Hypothalamus (tissue), 51 donors: ENCODE measurements at regions not wholly inside any gene's neighbourhood (a gene's known extent, or its start where the extent isn't known, plus 50 kb on each side); places are given as distances from the start of the nearest gene placed in this dataset.
"Not testable (repeated sequence)": the region's sequence is repeated elsewhere in the genome, so short reads cannot be mapped to it uniquely, and the experiment has no call there.

ENCODE experiments used
- DNase-seq, 51 donors: peaks; one replicate each; lab custom pipeline; 2025; lab: John Stamatoyannopoulos, UW

DNA sequence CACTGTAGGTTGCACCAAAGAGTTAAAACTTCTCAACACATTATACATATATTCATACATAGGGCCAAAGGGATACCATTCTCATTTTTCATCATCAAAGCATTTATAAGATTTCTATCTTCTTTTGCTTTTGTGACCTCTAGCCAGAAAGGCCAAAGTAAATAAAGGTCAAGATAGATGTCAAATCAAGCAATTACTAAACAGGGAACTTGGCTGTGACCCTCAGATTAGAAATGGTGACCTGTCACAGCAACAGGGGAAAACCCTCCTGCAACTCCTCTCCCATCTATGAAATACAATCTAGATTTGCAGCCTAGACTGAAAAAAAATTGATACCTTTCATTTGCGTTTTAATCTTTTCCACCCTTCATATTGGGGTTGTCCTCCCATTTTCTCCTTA, 225.6 kb upstream of the FAM241A start:
- DNase-seq = no peak

DNA sequence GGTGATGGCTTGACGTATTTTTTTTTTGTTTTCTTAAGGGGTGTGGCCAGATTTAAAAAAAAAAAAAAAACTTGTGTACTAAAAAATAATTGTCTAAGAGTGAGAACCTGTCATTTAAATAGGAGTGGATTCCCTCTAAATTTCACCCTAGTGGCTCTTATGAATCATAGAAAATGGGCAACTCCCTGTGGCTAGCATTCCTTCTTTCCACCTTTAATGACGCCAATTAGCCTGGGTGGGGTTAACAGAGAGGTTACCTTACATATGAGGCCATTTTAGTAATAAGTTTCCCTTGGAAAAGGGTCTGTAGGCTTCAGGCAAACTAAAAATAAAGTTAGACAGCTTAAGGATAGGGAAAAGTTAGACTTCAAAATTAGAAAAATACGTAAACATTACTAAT, 223.5 kb upstream of the FAM241A start:
- DNase-seq = no peak

DNA sequence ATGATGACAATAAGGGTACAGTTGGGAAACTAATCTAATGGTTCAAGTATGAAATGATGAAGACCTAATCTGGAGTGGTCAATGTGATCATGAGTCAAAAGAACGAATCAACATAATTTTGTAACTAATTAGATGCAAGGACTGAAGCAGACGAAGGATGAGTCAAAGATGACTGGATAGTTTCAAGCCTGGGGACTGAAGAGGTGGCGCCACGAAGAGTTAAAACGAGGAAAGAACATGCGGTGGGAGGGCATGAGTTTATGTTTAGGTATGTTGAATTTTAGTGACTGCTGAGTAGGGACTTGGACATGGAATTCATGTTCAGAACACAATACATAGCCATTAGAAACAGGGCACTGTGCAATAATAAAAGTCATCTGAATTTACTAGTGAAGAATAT, 221.5 kb upstream of the FAM241A start:
- DNase-seq = no peak

DNA sequence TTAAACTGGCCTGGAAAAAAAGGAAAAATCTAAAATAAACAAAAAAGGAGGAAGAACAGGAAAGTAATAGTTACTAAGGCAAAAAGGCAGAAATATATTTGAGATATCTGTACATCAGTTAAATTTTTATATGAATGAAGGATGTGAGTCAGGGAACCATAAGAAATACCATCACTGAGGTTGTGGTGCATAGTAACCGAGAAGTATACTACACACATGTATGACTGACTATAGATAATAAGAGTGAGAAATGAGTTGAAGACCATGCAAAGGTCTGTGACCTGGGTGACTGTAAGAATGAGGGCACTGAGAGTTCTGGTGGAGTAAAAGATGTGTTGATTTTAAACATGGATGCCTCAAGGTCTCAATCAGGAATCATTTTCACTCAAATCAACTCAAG, 220.6 kb upstream of the FAM241A start:
- no peak for DNase-seq

DNA sequence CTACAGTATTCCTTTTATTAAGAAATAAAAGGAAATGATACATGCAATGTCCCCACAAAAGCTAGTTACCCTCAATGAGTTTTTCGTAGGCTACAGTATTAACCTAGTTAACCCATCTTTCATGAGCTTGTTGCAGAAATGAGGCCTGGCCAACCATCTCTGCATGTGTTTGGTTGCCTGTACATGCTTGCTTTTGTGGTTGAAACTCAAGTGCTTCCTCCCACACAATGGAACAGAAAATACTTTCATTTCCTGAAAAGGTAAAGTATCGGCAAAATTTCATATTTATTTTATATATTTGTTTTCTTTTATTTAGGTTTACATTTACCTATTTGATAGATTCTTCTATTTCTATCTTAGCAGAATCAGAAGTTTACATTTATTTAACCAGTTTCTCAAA, 214.6 kb upstream of the FAM241A start:
- DNase-seq = no peak

DNA sequence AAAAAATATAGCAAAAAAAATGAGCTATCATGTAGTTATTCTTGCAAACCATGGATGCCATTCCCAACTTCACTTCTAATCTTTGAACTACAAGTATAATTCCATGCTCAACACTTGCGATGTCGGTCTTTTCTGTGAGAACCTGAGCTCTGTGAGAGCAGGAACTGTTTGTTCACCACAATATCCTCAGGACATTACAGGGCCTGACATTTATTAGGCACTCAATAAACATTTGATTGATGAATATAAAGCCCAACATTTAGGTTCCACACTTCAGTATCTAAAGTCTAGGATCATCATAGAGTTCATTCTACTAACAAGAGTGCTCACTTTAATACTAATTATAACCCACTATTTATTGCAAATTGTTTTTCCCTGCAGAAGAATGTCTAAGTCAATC, 211.6 kb upstream of the FAM241A start:
- DNase-seq = no peak

DNA sequence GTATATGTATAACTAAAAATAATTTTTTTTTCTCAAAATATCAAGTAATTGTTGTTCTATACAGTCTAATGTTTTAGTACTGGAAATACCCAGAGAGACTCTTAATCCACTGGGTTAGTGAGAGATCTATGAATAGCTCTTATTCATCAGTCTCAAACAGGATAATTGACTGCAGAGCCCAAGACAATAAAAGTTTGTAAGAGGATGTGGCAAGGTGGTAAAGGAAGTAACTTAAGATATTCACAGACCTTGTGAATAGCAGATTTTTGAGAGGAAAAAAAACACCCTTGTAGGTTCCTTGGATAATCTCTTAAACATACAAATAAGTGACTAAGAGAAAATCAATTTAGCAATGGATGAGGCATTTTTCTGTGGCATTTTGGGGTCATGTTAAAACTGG, 210.9 kb upstream of the FAM241A start:
- no peak for DNase-seq

DNA sequence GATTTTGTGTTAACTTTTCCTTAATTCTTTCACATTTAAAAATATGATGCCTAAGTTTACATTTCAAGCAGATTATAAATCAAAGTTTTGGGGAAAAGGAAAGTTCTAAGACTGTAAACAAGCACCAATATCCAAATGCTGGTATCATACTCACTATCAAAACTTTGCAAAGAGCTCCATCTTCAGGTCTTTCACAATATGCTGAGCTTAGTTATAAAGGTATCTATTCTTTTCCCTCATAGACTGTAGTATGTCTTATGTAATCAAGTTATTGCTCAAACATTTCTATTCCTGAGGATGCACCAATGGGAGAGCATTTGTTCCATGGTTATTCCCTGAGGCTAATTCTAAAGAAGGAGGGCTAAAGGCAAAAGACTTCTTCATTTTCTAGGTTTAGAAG, 207.9 kb upstream of the FAM241A start:
- DNase-seq = no peak

DNA sequence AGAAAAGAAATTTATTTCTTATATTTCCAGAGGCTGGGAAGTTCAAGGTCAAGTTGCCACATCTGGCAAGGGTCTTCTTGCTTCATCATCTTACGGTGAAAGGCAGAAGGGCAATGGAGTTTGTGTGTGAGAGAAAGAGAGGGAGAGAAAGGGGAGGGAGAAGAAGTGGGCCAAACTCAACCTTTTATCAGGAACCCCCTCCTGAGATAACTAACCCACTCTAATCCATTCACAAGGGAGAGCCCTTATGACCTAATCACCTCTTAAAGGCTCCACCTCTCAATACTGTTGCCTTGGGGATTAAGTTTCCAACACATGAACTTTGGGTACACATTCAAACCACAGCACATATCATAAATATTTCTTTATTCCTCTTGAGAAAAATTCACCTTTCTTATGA, 203.3 kb upstream of the FAM241A start:
- no peak for DNase-seq

DNA sequence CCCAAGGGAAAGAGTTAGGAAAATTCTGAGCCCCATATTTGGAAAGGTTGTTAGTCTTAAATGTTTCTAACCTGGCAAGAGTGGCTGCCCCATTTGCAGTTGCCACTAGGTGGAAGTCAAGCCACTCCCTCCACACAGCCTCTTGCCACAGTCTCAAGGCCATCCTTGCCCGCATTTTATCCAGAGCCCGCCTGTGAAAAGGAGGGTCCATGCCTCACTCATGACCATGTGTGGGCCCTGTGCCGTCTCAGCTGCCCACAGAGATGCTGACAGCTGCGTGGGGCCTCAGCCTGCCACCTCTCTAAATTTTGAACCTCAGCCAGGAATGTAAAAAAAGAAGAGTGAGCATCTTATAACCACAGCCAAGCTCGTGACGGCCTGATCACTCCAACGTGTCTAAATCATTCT, 201.5 kb upstream of the FAM241A start:
- DNase-seq = no peak

DNA sequence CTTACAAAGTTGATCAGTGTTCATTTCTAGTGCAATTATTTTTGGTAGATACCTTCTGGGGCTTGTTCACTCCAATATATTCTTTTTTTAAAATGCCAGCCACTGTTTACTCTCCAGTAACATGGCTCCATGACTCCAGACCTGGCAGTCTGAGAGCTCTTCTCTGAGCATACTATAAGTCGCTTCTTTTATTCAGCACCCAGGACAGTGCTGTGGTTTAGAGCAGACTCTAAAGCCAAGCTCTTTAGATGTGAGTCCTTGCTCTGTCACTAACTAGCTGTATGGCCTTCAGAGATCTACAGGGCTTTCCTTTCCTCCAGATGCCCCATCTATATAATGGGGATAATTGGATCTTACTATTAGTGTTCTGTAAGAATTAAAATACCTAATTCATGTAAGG, 200.2 kb upstream of the FAM241A start:
- no peak for DNase-seq

DNA sequence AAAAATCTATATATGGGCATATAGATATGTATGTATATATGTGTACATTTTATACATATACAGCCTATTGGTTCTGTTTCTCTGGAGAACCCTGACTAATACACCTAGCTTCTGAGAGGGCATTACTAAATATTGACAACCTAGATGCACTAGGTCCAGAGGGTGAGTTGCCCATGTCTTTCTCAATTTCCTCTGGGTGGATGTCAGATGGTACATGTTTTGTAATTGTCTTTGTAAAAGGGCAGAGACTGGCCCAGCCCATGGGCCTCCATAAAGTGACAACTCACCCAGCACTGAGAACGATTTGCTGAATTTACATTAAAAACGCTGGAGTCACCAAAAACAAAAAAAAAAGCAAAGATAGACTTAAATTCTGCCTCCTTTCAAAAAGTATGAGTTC, 198.5 kb upstream of the FAM241A start:
- DNase-seq = no peak

DNA sequence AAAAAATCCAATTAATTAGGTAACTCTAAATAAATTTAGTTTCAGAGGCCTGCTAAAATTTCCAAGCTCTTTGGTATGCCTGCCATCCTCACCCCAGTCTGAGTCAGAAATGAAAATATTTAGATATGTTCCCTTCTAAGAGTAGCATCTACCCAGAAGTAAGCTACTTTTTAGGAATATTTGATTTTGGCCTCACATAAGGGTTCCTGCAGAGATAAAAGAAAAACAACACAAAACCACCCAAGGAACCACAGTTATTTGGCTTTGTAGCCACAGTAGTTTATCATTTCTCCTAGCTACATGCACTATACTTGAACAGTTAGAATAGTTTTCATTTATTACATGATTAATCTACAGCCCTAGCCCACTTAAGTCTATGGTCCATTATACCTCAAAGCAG, 192.6 kb upstream of the FAM241A start:
- no peak for DNase-seq

DNA sequence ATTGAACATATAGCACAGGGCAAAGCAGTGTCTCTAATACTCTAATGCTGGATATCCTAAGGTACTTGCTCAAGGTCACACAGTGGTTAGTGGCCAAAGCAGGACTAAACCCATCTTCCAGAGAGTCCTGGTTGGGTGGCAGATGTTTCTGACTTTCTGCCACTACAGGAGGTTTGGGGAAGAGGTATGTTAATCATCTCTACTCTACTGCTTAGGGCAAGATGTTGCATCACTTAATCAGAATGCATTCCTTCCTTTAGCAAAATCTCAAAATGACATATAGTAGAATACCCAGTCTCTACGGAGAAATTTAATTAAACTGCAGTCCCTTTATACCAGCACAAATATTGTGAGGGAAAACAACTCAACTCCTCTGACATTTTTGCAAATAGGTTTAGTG, 190.7 kb upstream of the FAM241A start:
- no peak for DNase-seq

DNA sequence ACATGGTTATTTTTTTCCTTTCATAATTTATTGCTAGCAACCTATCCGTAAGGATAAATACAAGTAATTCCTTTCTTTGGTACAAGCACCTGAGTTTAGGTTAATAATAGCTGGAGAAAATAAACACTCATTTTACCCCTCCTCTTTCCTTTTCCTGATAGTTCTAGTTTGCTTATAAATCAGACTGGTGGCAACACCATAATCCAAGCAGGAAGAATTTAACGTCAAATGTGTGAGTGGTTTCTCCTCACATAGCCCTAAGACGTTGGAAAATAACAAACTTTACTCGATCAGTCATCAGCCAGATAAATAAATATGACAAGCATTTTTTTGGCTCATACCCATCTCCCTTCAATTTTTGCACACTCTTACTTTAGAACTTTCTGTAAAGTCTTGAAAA, 190.3 kb upstream of the FAM241A start:
- DNase-seq = no peak

DNA sequence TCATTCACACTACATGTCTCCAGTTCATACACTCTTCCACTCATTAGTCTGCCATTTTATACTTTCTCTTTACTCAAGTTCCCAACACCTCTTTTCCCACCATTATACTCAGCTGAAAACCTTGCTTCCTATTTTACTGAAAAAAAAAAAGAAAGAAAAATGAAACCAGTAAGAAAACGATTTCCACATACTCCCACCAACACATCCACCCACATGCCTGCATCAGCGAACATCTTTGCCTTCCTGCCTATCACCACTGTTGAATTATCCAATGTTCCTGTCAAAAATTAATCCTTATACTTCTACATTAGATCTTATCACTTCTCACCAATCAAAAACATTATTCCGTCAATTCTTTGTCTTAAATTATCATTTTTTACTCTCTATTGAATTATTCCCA, 188.1 kb upstream of the FAM241A start:
- no peak for DNase-seq

DNA sequence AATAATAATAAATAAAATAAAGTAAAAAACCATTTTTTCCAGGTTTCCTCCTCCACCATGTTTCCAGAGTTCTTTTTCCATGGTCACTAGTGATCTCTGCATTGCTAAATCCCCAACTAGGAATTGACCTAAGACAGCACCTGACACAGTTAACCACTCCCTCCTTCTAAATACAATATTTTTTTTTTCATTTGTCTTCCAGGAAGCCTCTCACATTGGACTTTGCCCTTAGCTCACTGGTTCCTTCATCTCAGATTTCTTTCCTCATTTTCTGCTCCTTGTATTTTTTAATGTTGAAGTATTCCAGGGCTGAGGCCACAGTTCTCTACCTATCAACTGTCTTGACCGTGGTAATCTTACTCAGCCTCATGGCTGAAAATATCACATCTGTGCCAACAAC, 187.3 kb upstream of the FAM241A start:
- no peak for DNase-seq

DNA sequence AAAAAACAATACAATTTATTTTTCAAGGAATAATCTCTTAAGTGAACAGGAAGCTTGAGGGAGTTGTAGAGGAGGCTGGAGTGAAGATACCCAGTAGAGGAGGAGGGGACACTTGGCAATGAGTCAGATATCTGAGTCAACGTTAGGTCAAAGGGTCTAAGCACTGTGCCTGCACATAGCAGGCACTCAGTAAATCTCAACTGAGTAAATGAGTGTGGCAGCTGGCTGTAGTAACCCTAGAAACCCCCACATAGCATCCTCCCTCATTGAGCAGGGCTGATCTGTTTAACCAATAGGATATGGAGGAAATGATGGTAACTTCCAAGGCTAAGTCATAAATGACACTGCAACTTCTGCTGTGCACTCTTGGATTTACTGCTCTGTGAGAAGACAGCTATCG, 186.0 kb upstream of the FAM241A start:
- DNase-seq = no peak

DNA sequence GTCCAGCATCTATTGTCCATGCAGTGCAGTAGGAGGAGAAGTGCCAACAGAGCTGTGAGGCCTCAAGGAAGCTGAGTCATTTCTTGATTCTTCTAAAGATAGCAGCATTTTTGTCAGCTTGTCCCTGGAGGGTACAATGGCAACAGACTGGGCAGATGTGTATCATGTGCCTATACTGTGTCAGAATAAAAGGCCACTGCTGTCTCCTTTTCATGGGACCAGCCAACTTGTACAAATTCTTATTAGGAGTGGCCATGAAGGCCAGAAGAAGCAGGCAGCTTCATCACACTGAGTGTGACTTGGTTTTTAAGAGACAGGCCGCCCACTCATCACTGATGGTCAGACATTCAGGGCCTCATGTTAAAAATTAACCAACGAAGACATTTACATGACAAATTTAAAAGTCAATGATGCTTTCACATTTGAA, 185.0 kb upstream of the FAM241A start:
- DNase-seq = no peak

DNA sequence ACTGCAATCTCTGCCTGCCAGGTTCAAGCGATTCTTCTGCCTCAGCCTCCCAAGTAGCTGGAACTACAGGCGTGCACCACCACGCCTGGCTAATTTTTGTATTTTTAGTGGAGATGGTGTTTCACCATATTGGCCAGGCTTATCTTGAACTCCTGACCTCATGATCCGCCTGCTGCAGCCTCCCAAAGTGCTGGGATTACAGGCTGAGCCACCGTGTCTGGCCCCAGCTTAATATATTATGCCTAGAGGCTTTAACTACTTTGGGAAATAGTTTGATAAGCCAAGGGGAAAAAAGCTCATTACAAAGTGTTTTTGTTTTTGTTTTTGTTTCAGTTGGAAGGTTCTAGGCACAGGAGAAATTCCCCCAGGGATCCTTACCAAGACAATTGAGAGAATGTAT, 184.2 kb upstream of the FAM241A start:
- not testable (repeated sequence) for DNase-seq

DNA sequence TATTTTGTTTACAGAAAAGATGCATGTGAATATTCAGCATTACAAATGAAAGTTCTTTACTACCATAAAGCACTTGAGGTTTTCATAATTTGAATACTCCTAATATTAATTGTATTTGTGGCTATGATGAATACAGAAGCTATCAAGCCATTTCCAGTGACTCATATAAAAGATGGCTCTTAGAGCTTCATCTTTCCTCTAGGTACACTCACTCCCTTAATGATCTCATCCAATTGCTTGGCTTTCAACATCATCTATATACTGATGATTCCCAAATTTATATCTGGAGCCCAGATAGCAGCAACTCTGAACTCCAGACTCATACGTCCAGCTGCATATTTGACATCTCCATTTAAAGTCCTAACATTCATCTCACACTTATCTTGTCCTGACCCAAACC, 183.4 kb upstream of the FAM241A start:
- no peak for DNase-seq

DNA sequence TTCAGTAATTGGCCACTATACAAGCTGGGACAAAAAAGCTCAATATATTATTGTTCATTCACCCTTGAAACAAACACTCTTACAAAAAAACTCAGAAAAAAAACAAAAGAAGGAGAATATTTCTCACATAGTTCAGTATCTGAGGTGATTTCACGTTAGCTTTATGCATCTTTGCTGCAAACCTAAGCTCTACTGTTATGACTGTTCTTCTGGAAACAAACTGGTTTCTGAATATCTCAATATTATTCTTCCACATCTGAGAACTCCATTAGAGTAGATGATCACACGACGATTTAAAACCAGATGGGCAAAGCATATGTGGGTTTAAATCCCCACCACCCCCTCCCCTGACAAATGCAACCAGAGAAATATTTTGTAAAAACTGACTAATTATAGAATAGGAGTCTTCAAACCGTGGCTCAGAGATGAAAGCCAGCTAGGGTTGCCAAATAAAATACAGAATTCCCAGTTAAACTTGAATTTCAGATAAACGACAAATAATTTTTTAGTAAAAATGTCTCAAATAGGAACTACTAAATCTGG, 182.0 kb upstream of the FAM241A start:
- no peak for DNase-seq

DNA sequence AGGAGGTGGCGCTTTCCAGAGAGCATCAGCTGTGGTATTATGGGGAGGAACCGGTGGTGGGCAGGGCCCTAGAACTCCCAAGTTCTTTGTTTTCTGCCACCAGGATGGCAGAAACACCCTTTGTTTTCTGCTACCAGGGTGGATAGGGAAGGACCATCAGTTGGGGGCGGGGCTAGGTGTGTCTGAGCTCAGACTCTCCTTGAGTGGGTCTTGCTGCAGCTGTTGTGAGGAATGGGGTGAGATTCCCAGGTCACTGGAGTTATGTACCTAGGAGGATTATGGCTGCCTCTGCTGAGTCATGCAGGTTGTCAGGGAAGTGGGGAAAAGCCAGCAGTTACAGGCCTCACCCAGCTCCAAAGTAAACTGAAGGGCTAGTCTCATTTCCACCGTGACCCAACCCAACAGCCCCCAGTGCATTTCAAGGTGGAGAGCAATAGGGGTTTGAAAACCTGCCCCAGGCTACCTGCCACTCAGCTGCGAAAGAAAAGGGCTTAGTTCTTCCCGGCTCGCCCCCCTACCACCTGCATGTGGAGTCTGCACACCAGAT, 167.8 kb upstream of the FAM241A start:
- DNase-seq = no peak
